ENCODE measurements at regions not wholly inside any gene's neighbourhood (a gene's known extent, or its start where the extent isn't known, plus 50 kb on each side); places are given as distances from the start of the nearest gene placed in this dataset.

DNA sequence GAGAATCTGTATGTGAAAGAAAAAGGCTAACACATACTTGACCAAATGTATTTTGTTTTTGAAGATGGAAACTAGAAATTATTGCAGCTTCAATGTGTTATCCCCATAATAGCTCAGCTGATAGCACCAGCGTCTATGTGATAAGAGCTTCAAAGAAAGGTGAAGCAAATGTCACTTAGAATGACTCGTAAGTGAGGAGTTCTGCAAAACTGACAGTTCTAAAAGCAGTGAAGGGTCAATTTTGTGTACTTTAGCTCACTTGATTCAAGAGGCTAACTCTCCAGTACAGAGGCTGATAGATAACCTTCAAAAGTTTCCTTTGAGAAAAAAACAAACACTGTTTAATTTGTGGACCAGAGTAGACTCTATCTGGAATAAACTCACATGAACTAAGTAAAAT is 87.2 kb upstream of the CARD18 start:
- TF ChIP-seq, protein P1, sequence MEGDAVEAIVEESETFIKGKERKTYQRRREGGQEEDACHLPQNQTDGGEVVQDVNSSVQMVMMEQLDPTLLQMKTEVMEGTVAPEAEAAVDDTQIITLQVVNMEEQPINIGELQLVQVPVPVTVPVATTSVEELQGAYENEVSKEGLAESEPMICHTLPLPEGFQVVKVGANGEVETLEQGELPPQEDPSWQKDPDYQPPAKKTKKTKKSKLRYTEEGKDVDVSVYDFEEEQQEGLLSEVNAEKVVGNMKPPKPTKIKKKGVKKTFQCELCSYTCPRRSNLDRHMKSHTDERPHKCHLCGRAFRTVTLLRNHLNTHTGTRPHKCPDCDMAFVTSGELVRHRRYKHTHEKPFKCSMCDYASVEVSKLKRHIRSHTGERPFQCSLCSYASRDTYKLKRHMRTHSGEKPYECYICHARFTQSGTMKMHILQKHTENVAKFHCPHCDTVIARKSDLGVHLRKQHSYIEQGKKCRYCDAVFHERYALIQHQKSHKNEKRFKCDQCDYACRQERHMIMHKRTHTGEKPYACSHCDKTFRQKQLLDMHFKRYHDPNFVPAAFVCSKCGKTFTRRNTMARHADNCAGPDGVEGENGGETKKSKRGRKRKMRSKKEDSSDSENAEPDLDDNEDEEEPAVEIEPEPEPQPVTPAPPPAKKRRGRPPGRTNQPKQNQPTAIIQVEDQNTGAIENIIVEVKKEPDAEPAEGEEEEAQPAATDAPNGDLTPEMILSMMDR (IDR thresholded peaks at IDR 0.05; ENCODE audit: low read depth, low read length), result no peak
- DNase-seq (ENCODE audit: low read depth in 2 of 2), result no peak
- no peak overlapping the region for H3K4me3 ChIP-seq (replicated peaks in 1 of 2; ENCODE audit: low read depth in 2 of 2, low read length in 2 of 2)

DNA sequence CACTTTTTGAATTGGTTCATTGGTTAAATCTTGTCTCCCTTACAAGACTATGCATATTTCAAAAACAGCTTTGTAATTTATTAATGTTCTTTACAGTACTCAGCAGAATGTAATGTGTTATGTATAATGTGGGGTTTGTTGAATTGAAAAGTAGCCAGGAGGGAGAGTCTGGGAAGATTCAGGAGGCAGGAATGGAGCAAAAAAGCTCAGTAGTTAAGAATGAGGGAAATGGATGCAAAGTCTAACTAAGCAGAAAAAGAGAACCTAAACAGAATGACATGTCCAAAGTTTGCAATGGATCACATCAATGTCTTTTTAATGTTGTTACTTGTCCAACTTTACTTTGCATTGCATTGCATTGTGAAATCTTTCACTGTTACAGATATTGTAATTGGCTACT is 86.5 kb upstream of the CARD18 start:
- DNase-seq (ENCODE audit: low read depth in 2 of 2), result no peak
- TF ChIP-seq, protein P1 (IDR thresholded peaks at IDR 0.05; ENCODE audit: low read depth, low read length), result no peak
- H3K4me3 ChIP-seq (replicated peaks in 1 of 2; ENCODE audit: low read depth in 2 of 2, low read length in 2 of 2), result no peak overlapping the region

DNA sequence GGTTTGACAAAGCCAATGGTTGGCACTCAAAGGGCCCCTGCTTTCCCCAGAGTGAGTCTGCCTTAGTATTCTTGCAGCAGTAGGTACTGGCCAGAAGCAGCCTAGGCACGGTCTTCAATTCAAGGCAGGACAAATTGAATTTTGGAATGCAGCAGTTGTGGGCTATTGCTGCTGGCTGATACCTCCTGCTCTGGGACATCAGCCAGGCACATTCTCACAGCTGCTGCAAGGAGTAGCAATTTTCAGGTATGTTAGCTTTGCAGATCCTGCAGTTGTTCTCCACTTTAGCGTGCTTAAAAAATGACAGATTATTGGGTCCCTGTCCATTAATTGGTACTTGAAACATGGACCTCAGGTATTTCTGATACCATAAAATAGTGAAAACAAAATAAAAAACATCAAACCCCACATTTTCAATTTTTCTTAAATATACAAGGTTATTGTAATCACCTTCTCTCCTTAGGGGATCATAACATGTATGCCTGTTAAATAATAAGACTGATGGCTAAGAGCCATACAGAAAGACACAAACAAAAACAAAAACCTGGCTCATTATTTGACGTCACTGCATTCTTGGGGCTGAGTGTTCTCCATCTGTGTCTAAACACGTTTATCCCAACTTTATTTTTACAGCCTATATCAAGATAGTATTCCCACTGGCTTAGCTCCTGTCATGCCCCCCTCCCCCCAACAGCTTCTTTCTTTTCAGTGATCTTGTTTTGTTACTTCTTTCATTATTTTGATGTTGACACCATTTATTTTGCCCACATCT is 85.1 kb upstream of the CARD18 start:
- TF ChIP-seq, protein P1 (IDR thresholded peaks at IDR 0.05; ENCODE audit: low read depth, low read length), result no peak
- no peak overlapping the region for H3K4me3 ChIP-seq (replicated peaks in 1 of 2; ENCODE audit: low read depth in 2 of 2, low read length in 2 of 2)
- peak in 1 of 2 donors; percentile 44 for DNase-seq (ENCODE audit: low read depth in 2 of 2)

DNA sequence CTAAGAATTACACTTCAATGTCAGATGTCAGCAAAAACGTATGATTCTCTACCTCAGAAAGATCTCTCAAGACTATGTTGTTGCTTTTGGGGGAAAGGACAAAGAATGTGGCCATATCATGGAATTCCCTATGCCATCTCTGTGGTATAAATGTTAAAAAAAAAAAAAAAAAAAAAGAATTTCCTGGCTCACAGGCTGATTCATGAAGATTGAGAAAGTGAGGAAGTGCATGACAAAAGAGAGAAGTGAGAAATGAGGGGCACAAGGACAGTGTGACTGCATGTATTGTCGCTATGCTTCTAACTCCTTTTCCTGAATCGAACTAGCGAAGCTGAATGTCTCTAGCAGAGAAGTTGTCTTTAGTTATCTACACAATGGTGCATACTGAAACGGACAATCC is 80.6 kb upstream of the CARD18 start:
- no peak overlapping the region for H3K4me3 ChIP-seq (replicated peaks in 1 of 2; ENCODE audit: low read depth in 2 of 2, low read length in 2 of 2)
- TF ChIP-seq, protein P1 (IDR thresholded peaks at IDR 0.05; ENCODE audit: low read depth, low read length), result no peak
- peak in 1 of 2 donors; percentile 20 for DNase-seq (ENCODE audit: low read depth in 2 of 2)

DNA sequence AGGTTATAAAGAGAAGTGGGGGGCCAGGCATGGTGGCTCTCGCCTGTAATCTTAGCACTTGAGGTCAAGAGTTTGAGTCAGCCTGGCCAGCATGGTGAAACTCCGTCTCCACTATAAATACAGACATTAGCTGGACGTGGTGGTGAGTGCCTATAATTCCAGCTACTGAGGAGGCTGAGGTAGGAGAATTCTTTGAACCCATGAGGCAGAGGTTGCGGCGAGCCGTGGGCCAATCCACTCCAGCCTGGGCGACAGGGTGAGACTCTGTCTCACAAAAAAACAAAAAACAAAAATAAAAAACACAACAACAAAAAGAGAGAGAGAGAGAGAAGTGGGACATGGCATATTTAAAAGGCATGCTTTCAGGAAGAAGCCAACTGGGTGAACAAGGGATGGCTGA is 80.1 kb upstream of the CARD18 start:
- no peak overlapping the region for H3K4me3 ChIP-seq (replicated peaks in 1 of 2; ENCODE audit: low read depth in 2 of 2, low read length in 2 of 2)
- no peak for DNase-seq (ENCODE audit: low read depth in 2 of 2)
- TF ChIP-seq, protein P1 (IDR thresholded peaks at IDR 0.05; ENCODE audit: low read depth, low read length), result no peak

DNA sequence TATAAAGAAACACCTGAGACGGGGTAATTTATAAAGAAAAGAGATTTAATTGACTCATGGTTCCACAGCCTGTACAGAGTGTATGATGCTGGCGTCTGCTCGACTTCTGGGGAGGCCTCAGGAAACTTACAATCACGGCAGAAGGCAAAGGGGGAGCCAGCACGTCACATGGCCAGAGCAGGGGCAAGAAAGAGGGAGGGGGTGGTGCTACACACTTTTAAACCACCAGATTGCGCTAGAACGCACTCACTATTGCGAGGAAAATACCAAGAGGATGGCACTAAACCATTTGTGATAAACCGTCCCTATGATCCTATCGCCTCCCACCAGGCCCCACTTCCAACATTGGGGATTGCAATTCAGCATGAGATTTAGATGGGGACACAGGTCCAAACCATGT is 79.7 kb upstream of the CARD18 start:
- TF ChIP-seq, protein P1 (IDR thresholded peaks at IDR 0.05; ENCODE audit: low read depth, low read length), result no peak
- no peak for DNase-seq (ENCODE audit: low read depth in 2 of 2)
- no peak overlapping the region for H3K4me3 ChIP-seq (replicated peaks in 1 of 2; ENCODE audit: low read depth in 2 of 2, low read length in 2 of 2)

DNA sequence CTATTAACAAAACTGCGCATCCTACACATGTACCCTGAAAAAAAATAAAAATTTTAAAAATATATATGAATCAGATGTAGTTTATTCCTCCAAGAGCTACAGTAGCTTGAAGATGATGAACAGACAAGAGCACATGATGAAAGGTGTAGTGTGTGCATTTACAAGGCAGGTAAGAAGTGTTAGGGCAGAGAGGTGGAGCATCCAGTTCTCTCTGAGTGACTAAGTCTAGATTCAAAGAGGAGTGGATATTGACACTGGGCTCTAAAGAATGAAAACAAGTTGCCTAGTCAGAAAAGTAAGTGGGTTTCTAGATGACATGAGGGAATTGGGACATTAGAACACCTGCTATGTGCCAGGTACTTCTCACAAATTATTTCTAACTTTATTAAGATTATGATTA is 76.0 kb upstream of the CARD18 start:
- H3K4me3 ChIP-seq (replicated peaks in 1 of 2; ENCODE audit: low read depth in 2 of 2, low read length in 2 of 2), result no peak overlapping the region
- TF ChIP-seq, protein P1 (IDR thresholded peaks at IDR 0.05; ENCODE audit: low read depth, low read length), result no peak

More for the DNA sequence above, 76.0 kb upstream of the CARD18 start:
- DNase-seq (ENCODE audit: low read depth in 2 of 2), result no peak

All from cardiac fibroblast (primary cell).